ENCODE measurements at regions not wholly inside any gene's neighbourhood (a gene's known extent, or its start where the extent isn't known, plus 50 kb on each side); places are given as distances from the start of the nearest gene placed in this dataset.

DNA sequence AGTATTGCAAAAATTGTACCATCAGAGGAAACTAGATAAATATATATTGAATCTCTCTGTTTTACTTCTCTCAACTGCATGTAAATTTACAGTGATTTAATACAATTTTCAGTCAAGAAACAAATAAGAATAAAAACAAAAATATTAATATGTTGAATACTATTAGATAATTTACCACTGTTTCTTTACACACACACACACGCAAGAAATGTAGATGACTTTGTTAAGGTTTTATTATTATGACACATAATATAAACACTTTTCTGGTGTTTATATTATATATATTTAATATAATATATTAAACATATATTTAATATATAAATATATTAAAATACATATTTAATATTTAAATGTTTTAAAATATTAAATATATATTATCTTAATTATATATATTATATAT, 814.3 kb upstream of the CDH10 start:
- TF ChIP-seq, protein P1, sequence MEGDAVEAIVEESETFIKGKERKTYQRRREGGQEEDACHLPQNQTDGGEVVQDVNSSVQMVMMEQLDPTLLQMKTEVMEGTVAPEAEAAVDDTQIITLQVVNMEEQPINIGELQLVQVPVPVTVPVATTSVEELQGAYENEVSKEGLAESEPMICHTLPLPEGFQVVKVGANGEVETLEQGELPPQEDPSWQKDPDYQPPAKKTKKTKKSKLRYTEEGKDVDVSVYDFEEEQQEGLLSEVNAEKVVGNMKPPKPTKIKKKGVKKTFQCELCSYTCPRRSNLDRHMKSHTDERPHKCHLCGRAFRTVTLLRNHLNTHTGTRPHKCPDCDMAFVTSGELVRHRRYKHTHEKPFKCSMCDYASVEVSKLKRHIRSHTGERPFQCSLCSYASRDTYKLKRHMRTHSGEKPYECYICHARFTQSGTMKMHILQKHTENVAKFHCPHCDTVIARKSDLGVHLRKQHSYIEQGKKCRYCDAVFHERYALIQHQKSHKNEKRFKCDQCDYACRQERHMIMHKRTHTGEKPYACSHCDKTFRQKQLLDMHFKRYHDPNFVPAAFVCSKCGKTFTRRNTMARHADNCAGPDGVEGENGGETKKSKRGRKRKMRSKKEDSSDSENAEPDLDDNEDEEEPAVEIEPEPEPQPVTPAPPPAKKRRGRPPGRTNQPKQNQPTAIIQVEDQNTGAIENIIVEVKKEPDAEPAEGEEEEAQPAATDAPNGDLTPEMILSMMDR (IDR thresholded peaks at IDR 0.05) = no peak

DNA sequence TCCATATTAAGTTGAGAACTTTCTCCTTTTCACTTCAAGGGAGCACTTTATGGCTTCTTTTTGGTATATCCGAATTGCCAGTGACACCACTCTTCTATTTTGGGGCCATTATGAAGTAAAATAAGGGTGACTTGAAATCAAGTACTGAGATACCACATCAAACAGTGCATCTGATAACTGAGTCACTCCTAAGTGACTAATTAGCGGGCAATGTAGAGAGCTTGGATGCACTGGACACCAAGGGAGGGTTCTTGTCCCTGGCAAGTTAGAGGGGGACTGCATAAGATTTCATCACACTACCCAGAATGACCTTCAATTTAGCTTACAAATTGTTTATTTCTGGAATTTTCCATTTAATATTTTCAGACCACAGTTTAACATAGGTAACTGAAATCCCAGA, 813.9 kb upstream of the CDH10 start:
- TF ChIP-seq, protein P1 (IDR thresholded peaks at IDR 0.05) = no peak

DNA sequence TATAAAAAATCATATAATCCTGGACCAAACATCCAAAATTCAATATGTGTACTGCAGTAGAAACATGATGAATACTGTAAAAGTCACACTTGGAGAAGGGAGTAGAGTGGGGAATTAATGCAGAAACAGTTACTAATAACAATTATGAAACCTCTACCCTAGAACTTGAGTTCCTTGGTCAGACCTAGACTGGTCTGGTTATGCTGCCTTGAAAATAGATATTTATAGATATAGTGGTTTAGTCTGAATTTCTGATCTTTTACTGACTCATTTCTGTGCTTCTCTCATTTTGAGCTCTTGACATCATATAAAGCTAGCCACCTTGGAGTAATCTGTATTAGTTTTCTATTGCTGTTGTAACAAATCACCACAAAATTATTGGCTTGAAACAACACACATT, 808.7 kb upstream of the CDH10 start:
- TF ChIP-seq, protein P1 (IDR thresholded peaks at IDR 0.05) = no peak

GRCh38 chr5:25451294-25451693, 806.5 kb upstream of the CDH10 start:
- TF ChIP-seq, protein P1 (IDR thresholded peaks at IDR 0.05) = no peak

DNA sequence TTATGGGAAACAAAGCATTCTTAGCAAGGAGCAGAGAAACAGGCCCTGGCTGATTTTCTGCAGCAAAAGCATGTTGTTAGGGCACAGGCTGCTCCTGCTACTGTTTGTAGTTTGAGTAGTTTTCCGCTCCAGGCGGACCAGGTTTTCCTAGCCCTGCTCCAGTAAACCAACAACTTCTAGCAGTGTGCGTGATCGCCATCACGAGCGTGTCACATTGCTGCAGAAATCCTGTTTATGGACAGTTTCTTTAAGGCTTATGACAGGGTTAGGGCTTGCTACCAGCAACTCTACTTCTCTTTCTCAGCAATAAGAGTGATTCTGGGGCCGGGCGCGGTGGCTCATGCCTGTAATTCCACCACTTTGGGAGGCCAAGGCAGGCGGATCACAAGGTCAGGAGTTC, 803.9 kb upstream of the CDH10 start:
- TF ChIP-seq, protein P1 (IDR thresholded peaks at IDR 0.05) = no peak

DNA sequence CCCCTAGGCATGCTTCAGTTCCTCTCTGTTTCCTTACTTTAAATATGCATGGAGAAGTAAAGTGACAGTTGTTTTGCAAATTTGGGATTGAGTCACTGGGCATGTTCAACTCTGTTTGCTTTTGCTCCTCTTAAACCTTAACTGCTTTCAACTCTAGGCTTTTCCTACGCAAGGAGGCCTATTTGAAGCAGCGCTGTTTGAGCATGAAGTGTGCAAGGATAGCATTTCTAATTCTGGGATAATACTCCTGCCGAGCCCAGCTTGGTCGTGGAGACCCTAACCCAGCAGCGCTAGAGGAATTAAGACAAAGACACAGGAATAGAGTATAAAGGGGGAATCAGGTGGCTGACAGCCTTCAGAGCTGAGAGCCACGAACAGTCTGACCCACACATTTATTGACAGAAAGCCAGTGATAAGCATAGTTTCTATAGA, 803.4 kb upstream of the CDH10 start:
- TF ChIP-seq, protein P1 (IDR thresholded peaks at IDR 0.05) = no peak

GRCh38 chr5:25444697-25445096, 799.9 kb upstream of the CDH10 start:
- TF ChIP-seq, protein P1 (IDR thresholded peaks at IDR 0.05) = no peak

GRCh38 chr5:25441810-25442209, 797.0 kb upstream of the CDH10 start:
- TF ChIP-seq, protein P1 (IDR thresholded peaks at IDR 0.05) = no peak

Data from LNCAP (cell line).